Smooth muscle cell (in vitro differentiated cells): ENCODE measurements at regions not wholly inside any gene's neighbourhood (a gene's known extent, or its start where the extent isn't known, plus 50 kb on each side); places are given as distances from the start of the nearest gene placed in this dataset.

Source experiments
- DNase-seq: peaks from one replicate; lab custom pipeline; 2025; ENCODE audit not compliant: unreplicated experiment; lab: John Stamatoyannopoulos, UW
- H2AFZ ChIP-seq: fragments of 200-600 bp; sonication (generic); 2 replicates; pipeline ENCODE4 v1.6.0; 2016; ENCODE audit warnings: antibody characterized with exemption, low read depth, mild to moderate bottlenecking
- H3F3A ChIP-seq: fragments of 200-600 bp; sonication (generic); 2 replicates; pipeline ENCODE4 v1.6.0; 2017; ENCODE audit warnings: antibody characterized with exemption, low read depth
- H3K27ac ChIP-seq: fragments of 200-600 bp; sonication (generic); 2 replicates; pipeline ENCODE4 v1.5.1; 2016; ENCODE audit warnings: low read depth, mild to moderate bottlenecking
- H3K27me3 ChIP-seq: fragments of 200-600 bp; sonication (generic); 2 replicates; pipeline ENCODE4 v1.6.1; 2016; ENCODE audit warnings: low read depth, mild to moderate bottlenecking
- H3K36me3 ChIP-seq: fragments of 200-600 bp; sonication (generic); 2 replicates; pipeline ENCODE4 v1.5.1; 2016; ENCODE audit warnings: low read depth
- H3K4me1 ChIP-seq: fragments of 200-600 bp; sonication (generic); 2 replicates; pipeline ENCODE4 v1.5.1; 2016; ENCODE audit warnings: low read depth
- H3K4me2 ChIP-seq: fragments of 200-600 bp; sonication (generic); 2 replicates; pipeline ENCODE4 v1.6.0; 2016; ENCODE audit warnings: mild to moderate bottlenecking
- H3K4me3 ChIP-seq: fragments of 200-600 bp; sonication (generic); 2 replicates; pipeline ENCODE4 v1.5.1; 2016; ENCODE audit warnings: mild to moderate bottlenecking
- H3K79me2 ChIP-seq: fragments of 200-600 bp; sonication (generic); 2 replicates; pipeline ENCODE4 v1.6.0; 2016; ENCODE audit warnings: low read depth, mild to moderate bottlenecking
- H3K9ac ChIP-seq: fragments of 200-600 bp; sonication (generic); 2 replicates; pipeline ENCODE4 v1.6.0; 2016; ENCODE audit warnings: low read depth
- H3K9me3 ChIP-seq: fragments of 200-600 bp; sonication (generic); replicated peaks from 2 replicates; pipeline ENCODE4 v1.5.1; 2016; ENCODE audit warnings: low read depth
- H4K20me1 ChIP-seq: fragments of 200-600 bp; sonication (generic); 2 replicates; pipeline ENCODE4 v1.6.0; 2016; ENCODE audit warnings: low read depth
- WGBS: methylation state at CpG from one replicate; pipeline ENCODE4 v1.1.7; 2016; ENCODE audit warnings: low lambda C conversion rate; 5-methylcytosine and 5-hydroxymethylcytosine counted together
- TF ChIP-seq, protein P1 (sequence below): fragments of 200-600 bp; sonication (generic); IDR thresholded peaks from 2 replicates; pipeline ENCODE4 v1.5.1; 2017; ENCODE audit warnings: borderline replicate concordance, mild to moderate bottlenecking, antibody characterized with exemption; ENCODE audit not compliant: insufficient read depth, poor library complexity, severe bottlenecking

DNA sequence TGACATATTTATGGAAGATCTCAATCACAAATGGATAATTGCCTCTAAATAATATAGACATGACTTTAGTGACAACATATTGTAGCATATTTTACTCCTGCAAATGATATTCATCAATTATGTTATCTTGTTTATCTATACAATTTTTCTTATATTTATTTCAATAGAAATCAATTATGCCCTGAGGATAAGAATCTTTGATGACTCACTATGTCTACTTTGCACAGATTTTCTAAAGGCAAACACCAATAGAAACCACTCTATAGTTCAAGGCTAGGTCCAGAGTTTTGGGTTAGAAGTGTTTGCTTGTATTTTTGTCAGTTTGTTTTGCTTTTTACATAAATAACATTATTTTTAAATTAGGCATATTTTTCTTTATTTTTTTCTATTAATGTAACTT is 879.0 kb downstream of the LTN1 start:
- TF ChIP-seq, protein P1, sequence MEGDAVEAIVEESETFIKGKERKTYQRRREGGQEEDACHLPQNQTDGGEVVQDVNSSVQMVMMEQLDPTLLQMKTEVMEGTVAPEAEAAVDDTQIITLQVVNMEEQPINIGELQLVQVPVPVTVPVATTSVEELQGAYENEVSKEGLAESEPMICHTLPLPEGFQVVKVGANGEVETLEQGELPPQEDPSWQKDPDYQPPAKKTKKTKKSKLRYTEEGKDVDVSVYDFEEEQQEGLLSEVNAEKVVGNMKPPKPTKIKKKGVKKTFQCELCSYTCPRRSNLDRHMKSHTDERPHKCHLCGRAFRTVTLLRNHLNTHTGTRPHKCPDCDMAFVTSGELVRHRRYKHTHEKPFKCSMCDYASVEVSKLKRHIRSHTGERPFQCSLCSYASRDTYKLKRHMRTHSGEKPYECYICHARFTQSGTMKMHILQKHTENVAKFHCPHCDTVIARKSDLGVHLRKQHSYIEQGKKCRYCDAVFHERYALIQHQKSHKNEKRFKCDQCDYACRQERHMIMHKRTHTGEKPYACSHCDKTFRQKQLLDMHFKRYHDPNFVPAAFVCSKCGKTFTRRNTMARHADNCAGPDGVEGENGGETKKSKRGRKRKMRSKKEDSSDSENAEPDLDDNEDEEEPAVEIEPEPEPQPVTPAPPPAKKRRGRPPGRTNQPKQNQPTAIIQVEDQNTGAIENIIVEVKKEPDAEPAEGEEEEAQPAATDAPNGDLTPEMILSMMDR: no peak
- no peak for DNase-seq
- no peaks in the 10 kb centered on the region for H3K27me3 ChIP-seq

DNA sequence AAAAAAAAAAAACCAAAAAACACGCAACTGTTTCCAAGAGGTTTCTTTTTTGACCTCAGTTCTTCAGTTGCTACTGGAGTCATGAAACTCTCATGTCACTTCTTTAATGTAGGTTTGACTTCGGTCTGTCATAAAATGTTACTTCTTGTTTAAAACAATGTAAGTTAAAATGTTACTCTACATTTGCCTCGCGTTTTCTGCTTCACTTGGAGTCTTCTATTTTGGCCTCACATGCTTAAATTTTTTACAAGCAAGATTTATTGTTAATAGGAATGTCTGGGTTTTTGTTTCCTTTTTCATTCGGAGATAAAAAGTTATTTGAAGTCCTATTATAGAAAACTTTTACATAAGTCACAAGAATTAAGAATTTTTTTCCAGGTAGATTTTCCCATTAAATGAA is 880.2 kb downstream of the LTN1 start:
- DNase-seq: no peak
- Histone ChIP-seq H4K20me1 (no peaks in the 10 kb centered on the region), H3K4me1 (peaks cover 4% of the 10 kb centered on the region), H2AFZ (no peak overlapping the region), H3K27ac (no peak overlapping the region), H3K36me3 (no peaks in the 10 kb centered on the region), H3K9me3 (no peaks in the 10 kb centered on the region), H3K4me2 (no peak overlapping the region), H3K27me3 (no peaks in the 10 kb centered on the region), H3K9ac (no peak overlapping the region), H3K79me2 (no peaks in the 10 kb centered on the region), H3F3A (peaks cover 5% of the 10 kb centered on the region), H3K4me3 (no peak overlapping the region)
- 85% methylated on average over 5 of the region's 5 CpGs for WGBS
- TF ChIP-seq, protein P1: no peak

More for the DNA sequence above, 879.0 kb downstream of the LTN1 start:
- H3K36me3 ChIP-seq: no peaks in the 10 kb centered on the region
- H3K4me3 ChIP-seq: no peak overlapping the region
- H3K4me1 ChIP-seq: peaks cover 4% of the 10 kb centered on the region
- no peaks in the 10 kb centered on the region for H3K79me2 ChIP-seq
- H3K4me2 ChIP-seq: no peak overlapping the region
- H4K20me1 ChIP-seq: no peaks in the 10 kb centered on the region
- no peak overlapping the region for H2AFZ ChIP-seq
- H3K9ac ChIP-seq: no peak overlapping the region
- peaks cover 5% of the 10 kb centered on the region for H3F3A ChIP-seq
- H3K27ac ChIP-seq: no peak overlapping the region
- no peaks in the 10 kb centered on the region for H3K9me3 ChIP-seq

DNA sequence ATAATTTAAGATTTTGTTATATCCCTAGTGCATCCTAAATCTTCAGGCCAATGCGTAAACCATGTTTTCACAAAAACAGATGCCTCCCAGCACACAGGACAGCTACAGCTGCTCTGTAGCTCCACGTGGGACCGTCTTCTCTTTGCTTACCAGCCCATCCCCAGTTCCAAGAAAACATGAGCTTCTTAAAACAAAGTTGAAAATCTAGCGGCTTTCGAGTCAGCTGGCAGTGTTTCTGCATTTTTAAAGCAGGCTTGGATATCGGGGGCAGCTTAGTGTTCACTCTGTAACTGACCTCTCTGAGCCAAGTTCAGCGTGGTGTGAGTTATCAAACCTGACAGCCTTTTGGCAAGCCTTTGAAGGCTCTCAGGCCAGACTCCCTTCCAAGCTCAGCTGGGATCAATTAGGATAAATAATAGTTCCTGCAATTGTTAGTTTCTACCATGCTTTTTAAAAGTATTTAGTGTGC is 881.5 kb downstream of the LTN1 start:
- DNase-seq: no peak
- Histone ChIP-seq H3F3A (peaks cover 5% of the 10 kb centered on the region), H4K20me1 (no peaks in the 10 kb centered on the region), H3K27ac (peak overlapping the region; percentile 28), H3K4me3 (peak overlapping the region; percentile 11), H3K4me2 (peak overlapping the region; percentile 76), H3K9me3 (no peaks in the 10 kb centered on the region), H3K4me1 (peaks cover 4% of the 10 kb centered on the region), H3K36me3 (no peaks in the 10 kb centered on the region), H3K9ac (no peak overlapping the region), H3K27me3 (no peaks in the 10 kb centered on the region), H3K79me2 (no peaks in the 10 kb centered on the region), H2AFZ (peak overlapping the region; percentile 27)
- 21% methylated on average over 7 of the region's 7 CpGs for WGBS
- TF ChIP-seq, protein P1: no peak

DNA sequence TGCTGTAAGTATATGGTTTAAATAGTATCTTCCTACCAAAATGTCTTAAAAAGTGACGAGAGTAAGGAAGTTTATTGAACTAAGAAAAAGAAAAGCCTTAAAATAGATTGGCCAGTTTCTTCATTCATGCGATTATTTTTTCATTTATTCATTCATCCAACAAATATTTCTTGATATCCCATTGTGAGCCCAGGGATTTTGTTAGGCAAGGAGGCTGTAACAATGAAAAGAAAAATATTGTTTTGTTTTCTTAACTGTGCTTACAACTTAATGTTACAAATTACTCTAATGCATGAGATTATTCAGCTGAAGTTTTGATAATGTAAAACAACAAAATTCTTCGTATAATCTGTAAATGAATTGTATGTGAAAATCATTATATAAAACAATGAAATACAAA is 882.0 kb downstream of the LTN1 start:
- peaks cover 5% of the 10 kb centered on the region for H3F3A ChIP-seq
- H3K9me3 ChIP-seq: no peaks in the 10 kb centered on the region
- peaks cover 4% of the 10 kb centered on the region for H3K4me1 ChIP-seq
- H3K4me2 ChIP-seq: peak overlapping the region; percentile 76
- TF ChIP-seq, protein P1: no peak
- H3K36me3 ChIP-seq: no peaks in the 10 kb centered on the region
- H3K9ac ChIP-seq: no peak overlapping the region
- H3K27ac ChIP-seq: peak overlapping the region; percentile 28
- no peaks in the 10 kb centered on the region for H3K79me2 ChIP-seq
- no peaks in the 10 kb centered on the region for H3K27me3 ChIP-seq
- H4K20me1 ChIP-seq: no peaks in the 10 kb centered on the region
- WGBS: 89% methylated on average over 3 of the region's 3 CpGs
- no peak overlapping the region for H3K4me3 ChIP-seq
- no peak overlapping the region for H2AFZ ChIP-seq
- no peak for DNase-seq
